BLaER1 treated with 17β-estradiol and CSF1 and Interleukin-3, amounts not matched to agents 10 nM and 100 nM (cell line): ENCODE measurements at regions not wholly inside any gene's neighbourhood (a gene's known extent, or its start where the extent isn't known, plus 50 kb on each side); places are given as distances from the start of the nearest gene placed in this dataset.

Experiments used
- H3K27ac ChIP-seq, 11 experiments: shearing (Covaris generic); formaldehyde crosslinking; 2 replicates each; pipeline ENCODE4 v1.8.1; 2022
- H3K27me3 ChIP-seq, 11 experiments: shearing (Covaris generic); formaldehyde crosslinking; 2 replicates each; pipeline ENCODE4 v1.8.1; 2022
- H3K36me3 ChIP-seq, 11 experiments: shearing (Covaris generic); formaldehyde crosslinking; 2 replicates each; pipeline ENCODE4 v1.8.1; 2022
- H3K4me1 ChIP-seq, 10 experiments: shearing (Covaris generic); formaldehyde crosslinking; 2 replicates each; pipeline ENCODE4 v1.8.1; 2022
- H3K4me2 ChIP-seq, 11 experiments: shearing (Covaris generic); formaldehyde crosslinking; 2 replicates each; pipeline ENCODE4 v1.8.1; 2022
- H3K4me3 ChIP-seq, 10 experiments: shearing (Covaris generic); formaldehyde crosslinking; 2 replicates each; pipeline ENCODE4 v1.8.1; 2022
- H3K9ac ChIP-seq, 11 experiments: shearing (Covaris generic); formaldehyde crosslinking; 2 replicates each; pipeline ENCODE4 v1.8.1; 2022
- H3K9me3 ChIP-seq, 11 experiments: shearing (Covaris generic); formaldehyde crosslinking; replicated peaks in 1 of 11; 2 replicates each; pipeline ENCODE4 v1.8.1; 2022
- H4K20me1 ChIP-seq, 11 experiments: shearing (Covaris generic); formaldehyde crosslinking; 2 replicates each; pipeline ENCODE4 v1.8.1; 2022
- Cebpa-rat ChIP-seq, 11 experiments: shearing (Covaris generic); IDR thresholded peaks; 2 replicates each; pipeline ENCODE4 v1.8.1; 2022

- no peak for TF ChIP-seq Cebpa-rat (IDR thresholded peaks at IDR 0.05)
- no peak overlapping the region for H3K9ac ChIP-seq
- no peak overlapping the region for H3K4me2 ChIP-seq
- H4K20me1 ChIP-seq, result no peaks in the 10 kb centered on the region
- no peak overlapping the region for H3K4me3 ChIP-seq
- H3K9me3 ChIP-seq, result peaks cover 0 to 19% (median 0%) of the 10 kb centered on the region in 11 experiments; a peak in 3 of 22 replicates
- H3K36me3 ChIP-seq, result no peaks in the 10 kb centered on the region
- H3K27ac ChIP-seq, result no peak overlapping the region
- H3K4me1 ChIP-seq, result no peaks in the 10 kb centered on the region
- H3K27me3 ChIP-seq, result no peaks in the 10 kb centered on the region
Observed at GRCh38 chr1:4986306-4986705, 331.9 kb downstream of the AJAP1 start.

- H3K9me3 ChIP-seq, result peaks cover 0 to 19% (median 0%) of the 10 kb centered on the region in 11 experiments; a peak in 3 of 22 replicates
- no peaks in the 10 kb centered on the region for H4K20me1 ChIP-seq
- no peak overlapping the region for H3K4me3 ChIP-seq
- no peak overlapping the region for H3K27ac ChIP-seq
- TF ChIP-seq Cebpa-rat (IDR thresholded peaks at IDR 0.05), result no peak
- no peaks in the 10 kb centered on the region for H3K36me3 ChIP-seq
- no peak overlapping the region for H3K4me2 ChIP-seq
- H3K4me1 ChIP-seq, result no peaks in the 10 kb centered on the region
- H3K9ac ChIP-seq, result no peak overlapping the region
- no peaks in the 10 kb centered on the region for H3K27me3 ChIP-seq
Observed at GRCh38 chr1:4984841-4985240, 330.4 kb downstream of the AJAP1 start.

- Histone ChIP-seq H4K20me1 (no peaks in the 10 kb centered on the region), H3K27me3 (no peaks in the 10 kb centered on the region), H3K27ac (no peak overlapping the region), H3K4me2 (no peak overlapping the region), H3K9ac (no peak overlapping the region), H3K9me3 (peaks cover 0 to 19% (median 0%) of the 10 kb centered on the region in 11 experiments; a peak in 3 of 22 replicates), H3K4me3 (no peak overlapping the region), H3K4me1 (no peaks in the 10 kb centered on the region), H3K36me3 (no peaks in the 10 kb centered on the region)
- TF ChIP-seq Cebpa-rat (IDR thresholded peaks at IDR 0.05), result no peak
Observed at GRCh38 chr1:4980211-4980610, 325.8 kb downstream of the AJAP1 start.

- Histone ChIP-seq H3K9me3 (peaks cover 0 to 15% (median 0%) of the 10 kb centered on the region in 11 experiments; a peak in 3 of 22 replicates), H3K27ac (no peak overlapping the region), H4K20me1 (no peaks in the 10 kb centered on the region), H3K9ac (no peak overlapping the region), H3K36me3 (no peaks in the 10 kb centered on the region), H3K4me3 (no peak overlapping the region), H3K4me2 (no peak overlapping the region), H3K27me3 (no peaks in the 10 kb centered on the region), H3K4me1 (no peaks in the 10 kb centered on the region)
- no peak for TF ChIP-seq Cebpa-rat (IDR thresholded peaks at IDR 0.05)
Observed at GRCh38 chr1:4978660-4979390, 324.4 kb downstream of the AJAP1 start.

GRCh38 chr1:4977701-4978100, 323.3 kb downstream of the AJAP1 start:
- no peak overlapping the region for H3K9ac ChIP-seq
- no peak overlapping the region for H3K4me3 ChIP-seq
- peaks cover 0 to 7% (median 0%) of the 10 kb centered on the region in 11 experiments; a peak in 2 of 22 replicates for H3K9me3 ChIP-seq
- H3K4me1 ChIP-seq, result no peaks in the 10 kb centered on the region
- no peak overlapping the region for H3K27ac ChIP-seq
- H3K27me3 ChIP-seq, result no peaks in the 10 kb centered on the region
- no peak for TF ChIP-seq Cebpa-rat (IDR thresholded peaks at IDR 0.05)
- H3K36me3 ChIP-seq, result no peaks in the 10 kb centered on the region
- no peaks in the 10 kb centered on the region for H4K20me1 ChIP-seq
- H3K4me2 ChIP-seq, result no peak overlapping the region

GRCh38 chr1:4976859-4977440, 322.5 kb downstream of the AJAP1 start:
- no peaks in the 10 kb centered on the region for H4K20me1 ChIP-seq
- H3K27ac ChIP-seq, result no peak overlapping the region
- no peak for TF ChIP-seq Cebpa-rat (IDR thresholded peaks at IDR 0.05)
- H3K9ac ChIP-seq, result no peak overlapping the region
- H3K4me2 ChIP-seq, result no peak overlapping the region
- H3K36me3 ChIP-seq, result no peaks in the 10 kb centered on the region
- H3K9me3 ChIP-seq, result peaks cover 0 to 3% (median 0%) of the 10 kb centered on the region in 11 experiments; a peak in 2 of 22 replicates
- H3K4me1 ChIP-seq, result no peaks in the 10 kb centered on the region
- no peak overlapping the region for H3K4me3 ChIP-seq
- no peaks in the 10 kb centered on the region for H3K27me3 ChIP-seq

GRCh38 chr1:4975856-4976255, 321.4 kb downstream of the AJAP1 start:
- Histone ChIP-seq H3K9me3 (no peaks in the 10 kb centered on the region), H3K4me2 (no peak overlapping the region), H3K27me3 (no peaks in the 10 kb centered on the region), H3K4me1 (no peaks in the 10 kb centered on the region), H3K9ac (no peak overlapping the region), H3K4me3 (no peak overlapping the region), H3K27ac (no peak overlapping the region), H3K36me3 (no peaks in the 10 kb centered on the region), H4K20me1 (no peaks in the 10 kb centered on the region)
- no peak for TF ChIP-seq Cebpa-rat (IDR thresholded peaks at IDR 0.05)

- Histone ChIP-seq H3K4me3 (no peak overlapping the region), H3K27me3 (no peaks in the 10 kb centered on the region), H4K20me1 (no peaks in the 10 kb centered on the region), H3K9me3 (no peaks in the 10 kb centered on the region), H3K9ac (no peak overlapping the region), H3K36me3 (no peaks in the 10 kb centered on the region), H3K4me1 (no peaks in the 10 kb centered on the region), H3K4me2 (no peak overlapping the region), H3K27ac (no peak overlapping the region)
- no peak for TF ChIP-seq Cebpa-rat (IDR thresholded peaks at IDR 0.05)
Observed at GRCh38 chr1:4974981-4975685, 320.7 kb downstream of the AJAP1 start.

- no peak overlapping the region for H3K9ac ChIP-seq
- no peaks in the 10 kb centered on the region for H4K20me1 ChIP-seq
- no peak overlapping the region for H3K27ac ChIP-seq
- no peak for TF ChIP-seq Cebpa-rat (IDR thresholded peaks at IDR 0.05)
- no peak overlapping the region for H3K4me2 ChIP-seq
- peaks cover 0 to 8% (median 1%) of the 10 kb centered on the region in 11 experiments; a peak in 6 of 22 replicates for H3K9me3 ChIP-seq
- no peaks in the 10 kb centered on the region for H3K27me3 ChIP-seq
- no peak overlapping the region for H3K4me3 ChIP-seq
- no peaks in the 10 kb centered on the region for H3K4me1 ChIP-seq
- H3K36me3 ChIP-seq, result no peaks in the 10 kb centered on the region
Observed at GRCh38 chr1:4973341-4973740, 318.9 kb downstream of the AJAP1 start.
